ENCODE measurements at regions not wholly inside any gene's neighbourhood (a gene's known extent, or its start where the extent isn't known, plus 50 kb on each side); places are given as distances from the start of the nearest gene placed in this dataset.

GRCh38 chr6:56838016-56838555, 116.8 kb upstream of the BEND6 start:
- DNase-seq (no peak), ATAC-seq (ENCODE audit: low read depth) (no peak)
- no CpG with 5 or more reads among the region's 2 CpGs for WGBS (ENCODE audit: insufficient coverage)
- ChIA-PET POLR2A (no interaction called here), CTCF (interaction anchor here (0.7 kb wide), 1 partner anchor 13 kb away, joined by 3 read pairs; no protein-coding TSS in a partner anchor)
- H3K4me3 ChIP-seq (ENCODE audit: control extremely low read depth in 1 of 5, extremely low read depth in 1 of 5, insufficient read depth in 1 of 5, low read depth in 2 of 5, low read length in 4 of 5): no peak overlapping the region
- H3K4me3 Mint-ChIP-seq: no peak overlapping the region
- H3K27me3 Mint-ChIP-seq: peaks cover 45% of the 10 kb centered on the region
- no peaks in the 10 kb centered on the region for H3K9me3 ChIP-seq (ENCODE audit: control extremely low read depth in 1 of 3, control insufficient read depth in 2 of 3, insufficient read depth in 1 of 3, low read length in 2 of 3)
- H3K79me2 ChIP-seq (ENCODE audit: control insufficient read depth, insufficient read depth, low read length): no peaks in the 10 kb centered on the region
- H3K36me3 ChIP-seq (replicated peaks in 1 of 2; ENCODE audit: control extremely low read depth in 1 of 2, control insufficient read depth in 1 of 2, extremely low read depth in 1 of 2, insufficient read depth in 2 of 2, low read length in 1 of 2): no peaks in the 10 kb centered on the region
- H3K27me3 ChIP-seq (replicated peaks in 1 of 4; ENCODE audit: control extremely low read depth in 1 of 4, control insufficient read depth in 3 of 4, insufficient read depth in 4 of 4, low read length in 3 of 4): peaks cover 0 to 21% (median 8%) of the 10 kb centered on the region in 4 experiments
- no peak overlapping the region for H2AFZ ChIP-seq (ENCODE audit: insufficient read depth, low read depth, low read length, poor library complexity, severe bottlenecking)
- TF ChIP-seq EZH2 (IDR thresholded peaks at IDR 0.05; ENCODE audit: borderline replicate concordance, insufficient read depth, low read depth, low read length, poor library complexity, severe bottlenecking) (no peak), CTCF (IDR thresholded peaks at IDR 0.05) (no peak)
- no peak overlapping the region for H3K4me2 ChIP-seq (replicated peaks; ENCODE audit: low read depth, low read length, poor library complexity, severe bottlenecking)
- H3K27ac Mint-ChIP-seq: no peak overlapping the region
- no peak overlapping the region for H3K27ac ChIP-seq (ENCODE audit: low read length in 2 of 2)
- H4K20me1 ChIP-seq (ENCODE audit: control insufficient read depth, insufficient read depth, low read length, poor library complexity, severe bottlenecking): no peaks in the 10 kb centered on the region
- no peaks in the 10 kb centered on the region for H3K9me3 Mint-ChIP-seq (ENCODE audit: insufficient read depth)
- intact Hi-C loops (cut with micrococcal nuclease): no loop called here
- peaks cover 7% of the 10 kb centered on the region for H3K4me1 Mint-ChIP-seq
- H3K4me1 ChIP-seq (ENCODE audit: control insufficient read depth in 2 of 2, insufficient read depth in 2 of 2, low read length in 2 of 2): peaks cover 5 to 6% of the 10 kb centered on the region in 2 donors
- no peak overlapping the region for H3K9ac ChIP-seq (ENCODE audit: low read length)

DNA sequence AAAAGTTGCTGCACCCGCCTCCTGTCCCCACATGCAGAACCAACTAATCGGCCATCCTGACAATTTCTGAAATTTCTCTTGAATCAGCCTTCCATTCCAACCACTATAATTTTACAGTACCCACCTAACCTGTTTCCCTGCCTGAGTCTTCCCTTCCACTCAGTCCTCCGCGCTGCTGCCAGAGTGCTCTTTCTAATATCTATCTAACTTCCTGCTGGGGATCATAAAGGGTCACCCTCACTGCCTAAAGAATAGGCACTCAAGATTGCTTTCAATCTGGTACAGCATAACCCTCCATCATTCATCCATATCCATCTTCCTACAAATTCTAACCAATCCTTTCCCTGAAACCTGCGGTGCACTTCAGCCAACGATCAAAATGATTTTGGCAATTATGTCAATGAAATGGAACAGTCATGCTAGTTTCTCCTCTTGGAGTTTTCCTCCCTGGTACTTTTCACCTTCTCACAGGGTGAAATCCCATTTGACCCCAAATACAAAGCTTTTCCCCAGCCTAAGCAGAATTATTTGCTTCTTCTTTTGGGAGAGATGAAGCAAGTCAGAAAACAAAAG, 117.5 kb upstream of the BEND6 start:
- no peak for ATAC-seq (ENCODE audit: low read depth)
- no peak overlapping the region for H3K4me3 Mint-ChIP-seq
- no peak overlapping the region for H3K4me2 ChIP-seq (replicated peaks; ENCODE audit: low read depth, low read length, poor library complexity, severe bottlenecking)
- intact Hi-C loops (cut with micrococcal nuclease): no loop called here
- H3K9me3 Mint-ChIP-seq (ENCODE audit: insufficient read depth): no peaks in the 10 kb centered on the region
- no peak overlapping the region for H2AFZ ChIP-seq (ENCODE audit: insufficient read depth, low read depth, low read length, poor library complexity, severe bottlenecking)
- no peaks in the 10 kb centered on the region for H4K20me1 ChIP-seq (ENCODE audit: control insufficient read depth, insufficient read depth, low read length, poor library complexity, severe bottlenecking)
- peaks cover 0 to 21% (median 2%) of the 10 kb centered on the region in 4 experiments for H3K27me3 ChIP-seq (replicated peaks in 1 of 4; ENCODE audit: control extremely low read depth in 1 of 4, control insufficient read depth in 3 of 4, insufficient read depth in 4 of 4, low read length in 3 of 4)
- H3K4me1 Mint-ChIP-seq: no peaks in the 10 kb centered on the region
- no peaks in the 10 kb centered on the region for H3K36me3 ChIP-seq (replicated peaks in 1 of 2; ENCODE audit: control extremely low read depth in 1 of 2, control insufficient read depth in 1 of 2, extremely low read depth in 1 of 2, insufficient read depth in 2 of 2, low read length in 1 of 2)
- H3K27ac Mint-ChIP-seq: no peak overlapping the region
- H3K4me3 ChIP-seq (ENCODE audit: control extremely low read depth in 1 of 5, extremely low read depth in 1 of 5, insufficient read depth in 1 of 5, low read depth in 2 of 5, low read length in 4 of 5): no peak overlapping the region
- no peak for TF ChIP-seq CTCF (IDR thresholded peaks at IDR 0.05)
- TF ChIP-seq EZH2 (IDR thresholded peaks at IDR 0.05; ENCODE audit: borderline replicate concordance, insufficient read depth, low read depth, low read length, poor library complexity, severe bottlenecking): no peak
- no peaks in the 10 kb centered on the region for H3K9me3 ChIP-seq (ENCODE audit: control extremely low read depth in 1 of 3, control insufficient read depth in 2 of 3, insufficient read depth in 1 of 3, low read length in 2 of 3)
- no peak overlapping the region for H3K9ac ChIP-seq (ENCODE audit: low read length)
- DNase-seq: no peak
- WGBS (ENCODE audit: insufficient coverage): 98% methylated on average over 4 of the region's 6 CpGs
- peaks cover 39% of the 10 kb centered on the region for H3K27me3 Mint-ChIP-seq
- ChIA-PET CTCF (interaction anchor here (0.7 kb wide), 1 partner anchor 14 kb away, joined by 3 read pairs; no protein-coding TSS in a partner anchor), POLR2A (no interaction called here)
- H3K27ac ChIP-seq (ENCODE audit: low read length in 2 of 2): no peak overlapping the region
- no peaks in the 10 kb centered on the region for H3K4me1 ChIP-seq (ENCODE audit: control insufficient read depth in 2 of 2, insufficient read depth in 2 of 2, low read length in 2 of 2)
- no peaks in the 10 kb centered on the region for H3K79me2 ChIP-seq (ENCODE audit: control insufficient read depth, insufficient read depth, low read length)

Data from B cell (primary cell).